Stomach smooth muscle (tissue), 2 donors: ENCODE measurements at regions not wholly inside any gene's neighbourhood (a gene's known extent, or its start where the extent isn't known, plus 50 kb on each side); places are given as distances from the start of the nearest gene placed in this dataset.

Source experiments
- H3K27ac ChIP-seq: one replicate; pipeline ENCODE4 v1.7.0; 2013; ENCODE audit warnings: mild to moderate bottlenecking, low read length, inconsistent platforms
- H3K27me3 ChIP-seq, 2 donors: one replicate each; pipeline ENCODE4 v1.7.0; 2013; ENCODE audit warnings: low read length in 2 of 2; ENCODE audit not compliant: insufficient read depth in 2 of 2, control insufficient read depth in 1 of 2
- H3K36me3 ChIP-seq, 2 donors: one replicate each; pipeline ENCODE4 v1.7.0; 2013; ENCODE audit warnings: low read length in 2 of 2; ENCODE audit not compliant: control insufficient read depth in 2 of 2, insufficient read depth in 2 of 2
- H3K4me1 ChIP-seq: one replicate; pipeline ENCODE4 v1.7.0; 2013; ENCODE audit warnings: low read length; ENCODE audit not compliant: control insufficient read depth, insufficient read depth
- H3K4me3 ChIP-seq, 2 donors: one replicate each; pipeline ENCODE4 v1.7.0; 2013; ENCODE audit warnings: low read length in 2 of 2
- H3K9ac ChIP-seq, 2 donors: one replicate each; pipeline ENCODE4 v1.7.0; 2013; ENCODE audit warnings: low read length in 2 of 2, mild to moderate bottlenecking in 1 of 2
- H3K9me3 ChIP-seq, 2 donors: one replicate each; pipeline ENCODE4 v1.7.0; 2013; ENCODE audit warnings: low read length in 2 of 2; ENCODE audit not compliant: control insufficient read depth in 2 of 2
- donor health status: healthy.
- donor health status: Pancreatic carcinoma.

- Histone ChIP-seq H3K4me3 (no peak overlapping the region), H3K27me3 (no peaks in the 10 kb centered on the region), H3K9me3 (no peaks in the 10 kb centered on the region), H3K9ac (no peak overlapping the region), H3K27ac (no peak overlapping the region), H3K36me3 (no peaks in the 10 kb centered on the region), H3K4me1 (peaks cover 6% of the 10 kb centered on the region)
Observed at GRCh38 chr15:47292638-47293190, 424.6 kb upstream of the SEMA6D start.

- Histone ChIP-seq H3K27ac (no peak overlapping the region), H3K9ac (no peak overlapping the region), H3K4me1 (peaks cover 6% of the 10 kb centered on the region), H3K9me3 (no peaks in the 10 kb centered on the region), H3K27me3 (no peaks in the 10 kb centered on the region), H3K4me3 (no peak overlapping the region), H3K36me3 (no peaks in the 10 kb centered on the region)
Observed at GRCh38 chr15:47293466-47294162, 423.7 kb upstream of the SEMA6D start.

DNA sequence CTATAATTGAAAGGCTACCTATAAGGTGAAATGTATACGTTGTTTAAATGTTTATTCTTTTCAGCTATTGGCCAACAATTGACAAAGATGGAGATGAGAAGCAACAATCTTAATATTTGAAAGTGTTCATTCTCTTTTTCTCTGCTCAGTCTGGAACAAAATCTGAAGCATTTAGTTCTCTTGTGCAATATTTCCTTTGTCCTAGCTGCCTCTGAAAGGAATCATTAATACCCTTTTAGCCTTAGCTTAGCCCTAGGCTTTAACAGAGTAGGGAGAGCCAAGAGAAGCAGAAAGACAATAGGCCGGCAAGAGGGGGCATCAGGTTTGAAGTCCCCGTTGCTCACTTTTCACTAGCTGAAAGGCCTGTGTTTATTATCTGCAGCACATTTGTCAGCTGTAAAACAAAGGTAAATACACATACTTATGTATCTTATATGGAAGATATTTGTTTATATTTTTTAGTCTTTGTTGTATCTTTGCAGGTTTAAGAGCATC, 422.5 kb upstream of the SEMA6D start:
- Histone ChIP-seq H3K27me3 (no peaks in the 10 kb centered on the region), H3K27ac (no peak overlapping the region), H3K4me1 (peaks cover 6% of the 10 kb centered on the region), H3K9me3 (no peaks in the 10 kb centered on the region), H3K4me3 (no peak overlapping the region), H3K36me3 (no peaks in the 10 kb centered on the region), H3K9ac (no peak overlapping the region)

DNA sequence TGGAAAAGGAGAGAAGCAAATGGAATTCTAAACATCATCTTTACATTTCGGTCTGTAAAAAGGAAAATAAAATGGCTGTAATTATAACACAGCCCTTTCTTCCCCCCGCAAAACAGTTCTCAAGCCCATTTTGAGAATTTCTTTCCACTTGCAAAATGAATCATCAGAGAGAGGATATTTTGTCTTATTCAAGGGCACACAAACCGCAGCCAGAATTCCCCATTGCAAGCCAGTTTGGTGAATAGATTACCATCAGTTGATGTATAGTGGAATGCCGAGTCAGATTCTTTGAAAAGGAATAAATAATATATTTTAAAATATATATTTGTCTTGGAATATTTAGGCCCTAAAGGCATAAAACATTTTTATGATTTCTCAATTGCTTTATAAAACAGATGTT, 420.4 kb upstream of the SEMA6D start:
- Histone ChIP-seq H3K27ac (no peak overlapping the region), H3K9me3 (no peaks in the 10 kb centered on the region), H3K27me3 (no peaks in the 10 kb centered on the region), H3K9ac (no peak overlapping the region), H3K4me3 (no peak overlapping the region), H3K4me1 (peaks cover 6% of the 10 kb centered on the region), H3K36me3 (no peaks in the 10 kb centered on the region)

GRCh38 chr15:47299846-47300434, 417.4 kb upstream of the SEMA6D start:
- Histone ChIP-seq H3K9ac (no peak overlapping the region), H3K27me3 (no peaks in the 10 kb centered on the region), H3K4me1 (no peaks in the 10 kb centered on the region), H3K36me3 (no peaks in the 10 kb centered on the region), H3K9me3 (no peaks in the 10 kb centered on the region), H3K27ac (no peak overlapping the region), H3K4me3 (no peak overlapping the region)

DNA sequence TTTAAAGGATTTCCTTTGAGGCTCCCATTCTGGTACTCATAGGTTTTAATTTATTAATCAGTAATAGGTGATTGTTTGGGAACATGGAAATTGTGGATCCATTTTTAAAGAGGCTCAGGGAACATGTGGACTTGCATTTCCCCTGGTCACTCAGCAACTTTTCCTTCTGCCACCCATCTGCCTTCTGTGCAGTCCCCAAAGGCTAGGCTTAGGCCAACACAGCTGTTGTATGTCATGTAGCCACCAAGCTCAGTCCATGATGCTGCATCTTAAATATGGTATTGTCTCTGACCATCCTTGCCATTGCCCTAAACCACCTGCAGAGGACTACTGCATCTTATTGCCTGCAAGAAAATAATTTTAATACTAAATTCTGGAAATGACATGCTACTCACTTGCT, 416.7 kb upstream of the SEMA6D start:
- Histone ChIP-seq H3K4me1 (no peaks in the 10 kb centered on the region), H3K27ac (no peak overlapping the region), H3K27me3 (no peaks in the 10 kb centered on the region), H3K9ac (no peak overlapping the region), H3K36me3 (no peaks in the 10 kb centered on the region), H3K9me3 (no peaks in the 10 kb centered on the region), H3K4me3 (no peak overlapping the region)

DNA sequence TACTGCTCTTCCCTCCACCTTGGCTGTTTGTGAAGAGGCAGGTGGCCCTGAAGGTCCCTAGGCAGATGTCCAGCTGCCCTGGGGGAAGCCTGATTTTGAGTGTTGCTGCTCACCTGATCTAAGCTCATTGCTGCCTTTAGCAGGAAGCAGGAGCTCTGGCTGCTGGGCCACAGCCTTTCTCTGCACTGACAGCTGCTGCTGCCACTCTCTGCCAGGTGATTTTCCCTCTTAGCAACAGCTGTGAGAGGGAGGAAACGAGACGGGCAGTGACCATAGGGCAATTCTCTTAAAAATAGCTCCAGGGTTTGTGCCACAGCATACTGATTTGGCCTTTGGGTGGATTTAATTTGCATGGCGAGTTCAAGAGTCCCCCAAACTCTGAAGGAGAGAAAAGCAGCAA, 415.8 kb upstream of the SEMA6D start:
- Histone ChIP-seq H3K9me3 (no peaks in the 10 kb centered on the region), H3K27me3 (no peaks in the 10 kb centered on the region), H3K4me1 (no peaks in the 10 kb centered on the region), H3K4me3 (no peak overlapping the region), H3K9ac (no peak overlapping the region), H3K27ac (no peak overlapping the region), H3K36me3 (no peaks in the 10 kb centered on the region)

DNA sequence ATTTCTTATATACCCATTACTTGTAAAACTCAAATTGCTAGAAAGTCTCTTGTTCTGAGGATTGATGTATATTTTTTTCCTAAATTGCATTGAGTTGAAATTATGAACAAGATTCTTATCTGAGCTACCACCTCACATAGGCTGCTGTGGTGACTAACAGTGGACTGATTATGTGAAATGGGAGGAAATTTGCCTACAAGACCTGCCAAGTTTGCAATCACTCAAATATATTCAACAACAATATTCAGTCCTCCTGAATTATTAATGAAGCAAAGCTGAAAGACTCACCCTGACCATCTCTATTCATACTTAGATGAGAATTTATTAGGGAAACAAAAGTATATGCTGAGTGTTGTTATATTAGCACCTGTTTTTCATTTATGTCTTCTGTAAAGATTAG, 412.6 kb upstream of the SEMA6D start:
- H3K4me3 ChIP-seq = no peak overlapping the region
- no peaks in the 10 kb centered on the region for H3K4me1 ChIP-seq
- H3K9me3 ChIP-seq = no peaks in the 10 kb centered on the region
- H3K27me3 ChIP-seq = no peaks in the 10 kb centered on the region
- H3K36me3 ChIP-seq = no peaks in the 10 kb centered on the region
- no peak overlapping the region for H3K9ac ChIP-seq
- no peak overlapping the region for H3K27ac ChIP-seq

DNA sequence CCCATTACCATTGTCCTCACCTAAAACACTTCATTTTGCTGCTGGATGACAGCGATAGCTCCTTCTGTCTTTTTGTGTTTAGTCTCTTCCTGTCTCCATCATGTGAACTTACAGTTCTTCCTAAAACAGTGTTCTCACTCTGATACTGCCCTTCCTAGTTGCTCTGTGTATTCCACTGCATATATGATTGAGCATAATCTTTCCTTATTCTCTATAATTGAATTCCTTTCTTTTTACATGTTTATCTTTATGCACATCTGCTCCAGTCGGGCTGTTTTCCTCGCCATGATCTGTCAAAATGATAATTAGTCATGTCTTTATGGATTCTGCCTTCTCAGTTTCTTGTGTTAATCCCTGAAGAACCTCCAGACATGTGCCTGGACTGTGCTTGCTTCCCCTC, 405.1 kb upstream of the SEMA6D start:
- Histone ChIP-seq H3K4me3 (no peak overlapping the region), H3K4me1 (no peaks in the 10 kb centered on the region), H3K9ac (no peak overlapping the region), H3K36me3 (no peaks in the 10 kb centered on the region), H3K27ac (no peak overlapping the region), H3K9me3 (no peaks in the 10 kb centered on the region), H3K27me3 (no peaks in the 10 kb centered on the region)

DNA sequence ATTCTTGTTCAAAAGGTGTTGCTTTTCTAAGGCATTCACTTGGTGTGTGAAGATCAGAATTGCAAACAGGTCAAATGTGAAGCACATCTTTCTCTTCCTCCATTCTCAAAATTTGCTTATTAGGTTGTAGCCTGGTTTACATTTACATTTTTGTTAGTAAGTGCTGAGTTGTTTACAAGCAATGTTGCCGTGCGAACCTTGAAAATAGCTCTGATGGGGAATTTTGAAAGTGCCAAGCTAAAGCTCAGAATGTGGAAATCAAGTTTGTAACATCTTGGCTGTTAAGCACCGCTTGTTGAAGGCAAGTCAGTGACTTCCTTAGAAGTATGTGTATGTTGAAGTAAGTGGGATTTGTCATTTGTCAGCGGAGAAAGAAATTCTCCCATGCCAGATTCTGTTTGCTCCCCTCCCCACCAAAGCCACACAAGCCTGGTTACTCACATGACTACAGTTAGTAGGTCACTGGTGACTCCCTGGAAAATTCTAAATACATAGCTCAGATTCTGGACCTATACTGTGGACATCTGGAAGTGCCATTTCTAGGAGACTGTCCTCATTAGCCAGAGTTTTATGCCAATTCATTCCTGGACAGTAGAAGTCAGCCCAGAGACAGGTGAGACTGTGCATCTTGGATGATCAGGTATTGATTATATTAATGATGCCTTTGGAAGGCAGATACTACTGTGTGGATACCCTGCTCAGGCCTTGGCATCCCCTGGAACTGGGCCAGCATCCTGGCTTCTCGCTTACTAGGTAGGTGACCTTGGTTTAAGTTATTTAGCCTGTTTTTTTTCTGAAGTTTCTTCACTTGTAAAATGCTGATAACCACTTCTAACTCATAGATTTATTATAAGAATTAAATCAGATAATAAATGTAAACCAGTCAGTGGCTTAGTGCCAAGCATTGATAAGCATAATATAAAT, 390.6 kb upstream of the SEMA6D start:
- H3K27ac ChIP-seq = no peak overlapping the region
- no peaks in the 10 kb centered on the region for H3K9me3 ChIP-seq
- no peak overlapping the region for H3K4me3 ChIP-seq
- no peaks in the 10 kb centered on the region for H3K36me3 ChIP-seq
- no peak overlapping the region for H3K9ac ChIP-seq
- no peaks in the 10 kb centered on the region for H3K27me3 ChIP-seq
- no peaks in the 10 kb centered on the region for H3K4me1 ChIP-seq
